Omental fat pad (tissue), 3 donors: ENCODE measurements at regions not wholly inside any gene's neighbourhood (a gene's known extent, or its start where the extent isn't known, plus 50 kb on each side); places are given as distances from the start of the nearest gene placed in this dataset.

ENCODE experiments used
- ATAC-seq: fragments of 150-250 bp; one replicate; pipeline ENCODE4 v1.9.1; 2016; ENCODE audit warnings: mild to moderate bottlenecking, moderate library complexity; ENCODE audit not compliant: low FRiP score
- DNase-seq: peaks from one replicate; pipeline ENCODE4 v3.0.0-alpha.2; 2019; ENCODE audit warnings: low spot score
- TF ChIP-seq, protein P1 (sequence below), 3 donors: fragments of 450-650 bp; IDR thresholded peaks; one replicate each; pipeline ENCODE4 v1.5.1; 2016 to 2017; ENCODE audit warnings: antibody characterized with exemption in 3 of 3, mild to moderate bottlenecking in 3 of 3, moderate library complexity in 2 of 3

DNA sequence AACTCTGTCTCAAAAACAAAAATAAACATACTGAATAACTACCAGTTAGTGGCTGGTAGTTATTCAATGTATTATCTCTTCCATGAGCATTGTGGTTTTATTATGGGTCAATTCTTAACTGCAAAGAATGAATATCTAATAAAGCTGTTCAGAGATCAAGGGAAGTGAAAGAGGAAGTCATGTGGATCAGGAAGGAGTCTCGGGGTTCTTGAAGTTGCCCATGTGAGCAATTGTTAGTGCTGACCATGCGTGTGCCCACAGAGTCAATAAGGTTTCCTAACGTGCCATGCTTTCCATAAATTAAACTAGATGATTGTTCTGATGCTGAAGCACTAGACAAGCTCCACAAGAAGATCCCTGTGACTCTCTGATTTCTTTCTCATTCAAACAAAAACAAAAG is 136.5 kb upstream of the CPSF6 start:
- ATAC-seq (no peak), DNase-seq (no peak)
- TF ChIP-seq, protein P1, sequence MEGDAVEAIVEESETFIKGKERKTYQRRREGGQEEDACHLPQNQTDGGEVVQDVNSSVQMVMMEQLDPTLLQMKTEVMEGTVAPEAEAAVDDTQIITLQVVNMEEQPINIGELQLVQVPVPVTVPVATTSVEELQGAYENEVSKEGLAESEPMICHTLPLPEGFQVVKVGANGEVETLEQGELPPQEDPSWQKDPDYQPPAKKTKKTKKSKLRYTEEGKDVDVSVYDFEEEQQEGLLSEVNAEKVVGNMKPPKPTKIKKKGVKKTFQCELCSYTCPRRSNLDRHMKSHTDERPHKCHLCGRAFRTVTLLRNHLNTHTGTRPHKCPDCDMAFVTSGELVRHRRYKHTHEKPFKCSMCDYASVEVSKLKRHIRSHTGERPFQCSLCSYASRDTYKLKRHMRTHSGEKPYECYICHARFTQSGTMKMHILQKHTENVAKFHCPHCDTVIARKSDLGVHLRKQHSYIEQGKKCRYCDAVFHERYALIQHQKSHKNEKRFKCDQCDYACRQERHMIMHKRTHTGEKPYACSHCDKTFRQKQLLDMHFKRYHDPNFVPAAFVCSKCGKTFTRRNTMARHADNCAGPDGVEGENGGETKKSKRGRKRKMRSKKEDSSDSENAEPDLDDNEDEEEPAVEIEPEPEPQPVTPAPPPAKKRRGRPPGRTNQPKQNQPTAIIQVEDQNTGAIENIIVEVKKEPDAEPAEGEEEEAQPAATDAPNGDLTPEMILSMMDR (IDR thresholded peaks at IDR 0.05): no peak

DNA sequence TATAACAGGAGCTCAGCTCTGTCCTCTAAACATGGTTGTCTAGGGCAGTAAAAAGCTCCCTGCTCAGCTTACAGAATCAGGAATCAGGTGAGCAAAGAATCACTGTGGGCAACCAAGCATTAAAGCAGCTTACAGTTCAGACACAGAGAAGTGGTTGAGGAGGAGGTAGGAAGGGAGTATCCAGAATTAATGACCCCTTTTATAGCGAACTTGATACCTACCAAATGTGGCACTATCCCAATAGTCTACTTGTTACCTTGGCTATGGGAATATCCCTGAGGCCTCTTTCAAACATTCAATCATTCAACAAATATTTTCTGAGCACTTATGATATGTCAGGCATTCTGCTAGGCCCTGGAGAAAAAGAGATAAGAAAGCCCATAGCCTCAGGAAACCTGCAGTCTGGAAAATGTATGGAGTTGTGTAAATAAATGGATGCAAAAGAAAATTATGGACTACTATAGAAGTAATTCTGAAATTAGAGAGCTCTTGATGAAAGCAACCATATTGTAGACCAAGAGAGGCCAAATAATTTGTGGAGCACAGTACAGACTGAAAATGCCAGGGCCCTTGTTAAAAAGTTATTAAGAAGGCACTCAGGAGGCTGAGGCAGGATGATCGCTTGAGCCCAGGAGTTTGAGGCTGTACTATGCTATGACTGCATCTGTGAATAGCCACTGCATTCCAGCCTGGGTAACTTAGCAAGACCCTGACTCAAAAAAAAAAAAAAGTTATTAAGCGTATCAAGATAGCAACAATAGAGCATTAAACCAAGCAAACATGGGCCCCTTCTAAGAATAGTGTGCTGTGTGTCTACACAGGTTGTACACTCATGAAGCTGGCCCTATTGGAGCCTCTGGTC is 134.0 kb upstream of the CPSF6 start:
- ATAC-seq (no peak), DNase-seq (no peak)
- TF ChIP-seq, protein P1 (IDR thresholded peaks at IDR 0.05): no peak

DNA sequence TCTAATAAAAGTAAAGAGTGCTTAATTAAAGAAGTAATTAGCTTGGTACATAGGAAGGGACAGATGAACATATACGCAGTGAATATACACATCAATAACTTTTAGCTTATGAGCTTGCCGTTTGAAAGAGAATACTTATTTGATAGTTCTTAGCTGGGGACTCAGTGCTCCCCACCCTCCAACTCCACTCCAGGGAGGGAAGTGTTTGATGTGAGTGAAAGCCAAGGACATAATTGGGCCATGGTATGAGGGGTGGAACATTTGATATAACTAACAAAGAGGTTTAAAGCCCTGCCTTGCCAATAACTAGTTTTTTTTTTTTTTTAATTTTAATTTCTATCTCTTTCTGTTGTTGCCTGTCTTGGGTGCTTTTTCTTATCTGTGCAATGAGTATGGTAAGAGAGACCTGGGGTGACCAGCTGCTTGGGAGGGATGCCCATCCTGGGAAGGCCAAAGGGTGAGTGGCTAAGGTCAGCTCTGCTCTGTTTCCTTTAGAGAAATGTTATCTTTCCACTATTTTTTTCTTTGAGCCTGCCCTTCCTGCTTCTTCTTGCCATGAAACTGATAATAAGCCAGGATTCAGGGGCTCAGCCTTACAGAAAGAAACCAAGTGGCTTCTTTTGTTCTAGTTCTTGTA is 132.8 kb upstream of the CPSF6 start:
- no peak for ATAC-seq
- TF ChIP-seq, protein P1 (IDR thresholded peaks at IDR 0.05): no peak
- DNase-seq: no peak

DNA sequence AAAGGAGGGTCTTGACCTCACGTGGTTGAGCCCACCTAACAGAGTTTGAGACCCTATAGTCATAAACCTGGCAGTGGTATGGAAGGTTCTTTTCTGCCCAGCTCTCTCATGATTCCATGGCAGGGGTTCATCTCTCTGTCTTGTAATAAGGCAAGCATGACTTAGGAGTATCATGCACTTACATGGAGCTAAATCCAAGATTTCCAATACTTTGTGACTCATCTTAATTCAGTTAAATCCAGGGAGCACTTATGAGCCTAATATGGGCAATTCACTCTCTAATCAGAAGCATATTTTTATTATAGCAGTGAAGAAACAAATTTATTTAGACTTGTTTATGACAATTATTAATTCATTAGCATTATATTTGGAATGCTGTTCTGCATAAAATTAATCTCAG is 131.8 kb upstream of the CPSF6 start:
- DNase-seq (no peak), ATAC-seq (peak; percentile 32)
- TF ChIP-seq, protein P1 (IDR thresholded peaks at IDR 0.05): no peak

DNA sequence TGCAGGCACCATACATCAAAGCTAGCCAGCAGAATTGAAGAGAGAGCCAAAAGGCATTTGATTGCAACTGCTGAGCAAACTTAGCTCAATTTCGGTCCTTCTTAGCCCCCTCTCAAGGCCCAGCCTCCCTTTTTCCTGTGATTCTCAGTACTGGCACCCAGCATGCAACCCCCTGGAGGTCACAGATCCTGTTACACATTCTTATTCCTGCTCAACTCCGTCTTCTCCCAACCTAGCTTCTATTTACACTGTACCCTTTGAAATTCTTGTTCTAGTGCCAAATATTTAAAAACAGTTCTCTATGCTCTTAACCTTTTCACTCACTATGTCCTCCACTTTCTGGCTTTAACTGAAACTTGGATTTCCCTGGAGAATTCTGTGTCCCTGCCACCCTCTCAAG is 131.3 kb upstream of the CPSF6 start:
- TF ChIP-seq, protein P1 (IDR thresholded peaks at IDR 0.05): no peak
- ATAC-seq (peak; percentile 43), DNase-seq (no peak)

DNA sequence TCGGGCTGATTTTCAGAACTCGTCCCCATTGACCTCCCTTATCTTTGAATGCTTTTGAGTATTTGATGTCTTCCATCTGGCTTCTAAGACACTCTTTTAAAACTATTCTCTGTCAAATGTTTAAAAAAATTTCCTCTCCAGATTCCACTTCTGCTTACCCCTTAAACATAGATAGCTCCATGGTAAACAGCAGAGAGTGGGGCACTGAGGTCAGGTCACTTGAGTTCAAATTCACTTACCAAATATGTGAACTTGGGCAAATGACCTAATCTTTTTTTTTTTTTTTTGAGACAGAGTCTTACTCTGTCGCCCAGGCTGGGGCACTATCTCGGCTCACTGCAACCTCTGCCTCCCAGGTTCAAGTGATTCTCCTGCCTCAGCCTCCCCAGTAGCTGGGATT is 126.8 kb upstream of the CPSF6 start:
- DNase-seq (no peak), ATAC-seq (no peak)
- TF ChIP-seq, protein P1 (IDR thresholded peaks at IDR 0.05): no peak

DNA sequence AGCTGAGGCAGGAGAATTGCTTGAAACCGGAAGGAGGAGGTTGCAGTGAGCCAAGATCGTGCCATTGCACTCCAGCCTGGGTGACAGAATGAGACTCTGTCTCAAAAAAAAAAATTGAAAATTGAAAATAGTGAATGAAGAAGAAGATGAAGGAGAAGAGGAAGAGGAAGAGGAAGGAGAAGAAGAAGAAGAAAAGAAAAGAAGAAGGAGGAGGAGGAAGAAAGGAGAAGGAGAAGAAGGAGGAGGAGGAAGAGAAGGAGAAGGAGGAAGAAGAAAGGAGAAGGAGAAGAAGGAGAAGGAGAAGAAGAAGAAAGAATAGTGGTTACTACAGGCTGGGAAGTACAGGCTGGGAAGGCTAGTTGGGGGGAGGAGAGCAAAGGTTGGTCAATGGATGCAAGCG is 124.3 kb upstream of the CPSF6 start:
- TF ChIP-seq, protein P1 (IDR thresholded peaks at IDR 0.05): no peak
- no peak for ATAC-seq
- DNase-seq: no peak
